ENCODE measurements at regions not wholly inside any gene's neighbourhood (a gene's known extent, or its start where the extent isn't known, plus 50 kb on each side); places are given as distances from the start of the nearest gene placed in this dataset.

DNA sequence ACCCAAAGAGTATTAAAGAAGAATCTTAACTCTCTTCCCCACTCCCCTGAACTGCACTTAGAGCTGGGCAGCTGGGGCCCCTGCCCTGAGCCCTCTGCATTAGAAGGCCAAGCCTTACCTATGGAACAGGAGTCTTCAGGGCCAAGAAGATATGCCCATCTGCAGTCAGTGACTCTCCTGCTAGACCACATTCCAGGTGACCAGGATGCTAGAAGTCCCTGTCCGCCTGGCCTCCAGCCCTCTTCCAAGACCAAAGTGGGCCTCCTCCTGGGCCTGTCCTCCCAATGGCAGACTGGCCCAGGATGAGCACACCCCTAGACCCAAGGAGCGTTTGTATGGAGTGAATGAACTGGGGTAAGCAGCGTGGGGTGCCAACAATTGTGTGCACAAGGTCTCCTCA lies 259.1 kb downstream of the LY86 start:
- WGBS, 2 donors = 83 to 96% methylated on average over 3 of the region's 3 CpGs
- DNase-seq = no peak
- intact Hi-C loops (cut with DNase I) = no loop called here

DNA sequence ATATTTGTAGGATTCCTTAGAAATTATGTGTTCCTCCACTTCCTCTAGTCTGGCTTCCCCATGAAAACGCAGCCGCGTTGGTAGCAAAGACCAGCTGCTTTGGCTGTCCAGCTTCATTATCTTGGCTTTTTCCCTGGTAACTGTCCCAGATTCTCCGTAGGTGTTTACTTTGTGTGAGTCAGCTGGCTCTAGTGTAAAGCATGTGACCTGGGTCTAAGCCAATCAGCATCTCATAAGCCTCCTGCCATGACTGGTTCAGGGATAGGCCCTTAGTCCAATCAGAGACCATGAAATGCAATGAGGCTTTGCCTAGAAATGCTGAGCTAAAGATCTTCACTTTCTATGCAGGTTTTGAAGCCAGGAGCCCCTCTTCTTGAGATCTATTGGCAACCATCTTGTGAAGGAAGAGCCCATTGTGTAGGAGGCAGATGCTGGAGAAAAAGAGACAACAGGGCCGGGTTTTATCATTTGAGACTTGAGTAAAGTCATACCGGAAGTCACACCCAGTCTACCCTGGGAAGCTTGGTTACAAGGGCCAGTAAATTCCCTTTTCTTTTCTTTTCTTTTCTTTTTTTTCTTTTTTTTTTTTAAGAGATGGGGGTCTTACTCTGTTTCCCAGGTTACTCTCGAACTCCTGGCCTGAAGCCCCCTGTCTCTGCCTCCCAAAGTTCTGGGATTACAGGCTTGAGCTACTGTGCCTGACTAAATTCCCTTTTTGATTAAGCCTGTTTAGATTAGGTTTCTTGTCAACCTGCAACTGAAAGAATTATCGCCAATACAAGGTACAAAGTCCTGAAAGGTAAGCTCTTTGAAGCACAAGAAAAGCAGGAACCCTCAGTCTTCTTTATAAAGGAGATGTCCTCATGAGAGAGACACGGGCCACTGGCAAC lies 256.5 kb upstream of the RREB1 start:
- 42 to 67% methylated on average over 9 of the region's 9 CpGs for WGBS, 2 donors
- H3K27me3 ChIP-seq = no peaks in the 10 kb centered on the region
- TF ChIP-seq POLR2AphosphoS5 (IDR thresholded peaks at IDR 0.05) (peak in 2 of 4 donors; percentile 19 to 44), POLR2A (IDR thresholded peaks at IDR 0.05) (no peak), EP300 (IDR thresholded peaks at IDR 0.05) (no peak), CTCF (IDR thresholded peaks at IDR 0.05) (no peak)
- intact Hi-C loops (cut with DNase I) = no loop called here
- H3K27ac ChIP-seq = peak overlapping the region in 1 of 4 donors; percentile 16
- no peaks in the 10 kb centered on the region for H3K9me3 ChIP-seq
- H3K4me1 ChIP-seq = peaks cover 0 to under 1% (median under 1%) of the 10 kb centered on the region in 4 donors
- no peaks in the 10 kb centered on the region for H3K36me3 ChIP-seq
- H3K4me3 ChIP-seq = no peak overlapping the region
- peak; percentile 81 for DNase-seq

More for the DNA sequence above, 259.1 kb downstream of the LY86 start:
- TF ChIP-seq EP300 (IDR thresholded peaks at IDR 0.05) = no peak
- no peak for TF ChIP-seq POLR2AphosphoS5 (IDR thresholded peaks at IDR 0.05)
- TF ChIP-seq POLR2A (IDR thresholded peaks at IDR 0.05) = no peak
- no peak for TF ChIP-seq CTCF (IDR thresholded peaks at IDR 0.05)
- Histone ChIP-seq H3K9me3 (peaks cover 0 to 4% (median 0%) of the 10 kb centered on the region in 4 donors), H3K27me3 (no peaks in the 10 kb centered on the region), H3K4me1 (no peaks in the 10 kb centered on the region), H3K4me3 (no peak overlapping the region), H3K36me3 (no peaks in the 10 kb centered on the region), H3K27ac (no peak overlapping the region)

- H3K36me3 ChIP-seq = no peaks in the 10 kb centered on the region
- 58 to 81% methylated on average over 2 of the region's 2 CpGs for WGBS, 2 donors
- H3K4me3 ChIP-seq = no peak overlapping the region
- intact Hi-C loops (cut with DNase I) = no loop called here
- H3K9me3 ChIP-seq = no peaks in the 10 kb centered on the region
- DNase-seq = no peak
- H3K27ac ChIP-seq = no peak overlapping the region
- TF ChIP-seq POLR2AphosphoS5 (IDR thresholded peaks at IDR 0.05) (no peak), EP300 (IDR thresholded peaks at IDR 0.05) (no peak), POLR2A (IDR thresholded peaks at IDR 0.05) (no peak), CTCF (IDR thresholded peaks at IDR 0.05) (no peak)
- H3K27me3 ChIP-seq = no peaks in the 10 kb centered on the region
- H3K4me1 ChIP-seq = peaks cover 0 to 7% (median 3%) of the 10 kb centered on the region in 4 donors
Measured at GRCh38 chr6:6851949-6852261, 255.9 kb upstream of the RREB1 start.

GRCh38 chr6:6856538-6857523 lies 250.9 kb upstream of the RREB1 start:
- WGBS, 2 donors = 8 to 27% methylated on average over 23 of the region's 23 CpGs
- Histone ChIP-seq H3K4me1 (peaks cover 0 to 9% (median 3%) of the 10 kb centered on the region in 4 donors), H3K36me3 (no peaks in the 10 kb centered on the region), H3K9me3 (no peaks in the 10 kb centered on the region), H3K4me3 (no peak overlapping the region), H3K27me3 (no peaks in the 10 kb centered on the region), H3K27ac (peak overlapping the region in 2 of 4 donors; percentile 17 to 28)
- peak; percentile 76 for DNase-seq
- TF ChIP-seq POLR2AphosphoS5 (IDR thresholded peaks at IDR 0.05) = no peak
- TF ChIP-seq POLR2A (IDR thresholded peaks at IDR 0.05) = no peak
- intact Hi-C loops (cut with DNase I) = no loop called here

DNA sequence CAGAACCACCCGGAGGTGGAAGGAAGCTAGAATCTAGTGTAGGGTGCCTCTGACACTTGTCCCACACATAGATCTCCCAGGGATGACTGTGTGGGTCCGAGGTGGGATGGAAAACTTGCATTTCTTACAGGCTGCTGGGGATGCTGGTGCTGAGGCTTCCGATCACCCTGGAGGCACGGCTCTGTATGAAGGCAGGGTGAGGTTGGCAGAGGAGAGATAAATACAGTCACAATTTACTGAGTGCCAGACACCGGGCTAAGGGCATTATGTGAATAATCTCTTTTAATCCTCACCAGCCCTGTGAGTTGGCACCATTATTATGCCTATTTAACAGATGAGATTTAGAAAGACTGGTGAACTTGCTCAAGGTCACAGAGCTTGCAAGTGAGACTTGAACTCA lies 250.2 kb upstream of the RREB1 start:
- no peaks in the 10 kb centered on the region for H3K27me3 ChIP-seq
- intact Hi-C loops (cut with DNase I) = no loop called here
- DNase-seq = no peak
- H3K9me3 ChIP-seq = no peaks in the 10 kb centered on the region
- TF ChIP-seq POLR2A (IDR thresholded peaks at IDR 0.05) (no peak), EP300 (IDR thresholded peaks at IDR 0.05) (no peak), POLR2AphosphoS5 (IDR thresholded peaks at IDR 0.05) (no peak), CTCF (IDR thresholded peaks at IDR 0.05) (no peak)
- WGBS, 2 donors = 21 to 65% methylated on average over 5 of the region's 5 CpGs
- H3K4me1 ChIP-seq = peaks cover 0 to 9% (median 3%) of the 10 kb centered on the region in 4 donors
- H3K4me3 ChIP-seq = no peak overlapping the region
- H3K27ac ChIP-seq = peak overlapping the region in 1 of 4 donors; percentile 28
- no peaks in the 10 kb centered on the region for H3K36me3 ChIP-seq
